Brain pericyte (primary cell): ENCODE measurements at regions not wholly inside any gene's neighbourhood (a gene's known extent, or its start where the extent isn't known, plus 50 kb on each side); places are given as distances from the start of the nearest gene placed in this dataset.

Experiments
- DNase-seq: peaks from one replicate; pipeline ENCODE4 v3.0.0-alpha.2; 2012; ENCODE audit warnings: low read depth, low spot score

GRCh38 chr22:47228767-47229166 lies 466.3 kb downstream of the TBC1D22A start:
- DNase-seq: no peak

- DNase-seq: no peak
Measured at GRCh38 chr22:47225931-47226633, 463.6 kb downstream of the TBC1D22A start.

- no peak for DNase-seq
Measured at GRCh38 chr22:47225080-47225930, 462.9 kb downstream of the TBC1D22A start.
